HepG2 (cell line): ENCODE measurements at regions not wholly inside any gene's neighbourhood (a gene's known extent, or its start where the extent isn't known, plus 50 kb on each side); places are given as distances from the start of the nearest gene placed in this dataset.

ENCODE experiments used
- ATM ChIP-seq: fragments of 450-650 bp; IDR thresholded peaks from 2 replicates; pipeline ENCODE4 v1.7.1; 2017; ENCODE audit warnings: mild to moderate bottlenecking, borderline replicate concordance
- EP300 ChIP-seq, 3 experiments: sonication (generic) in 1 of 3; formaldehyde crosslinking in 1 of 3; IDR thresholded peaks; 2 replicates each; pipeline versions ENCODE4 v1.5.1 to v1.6.1; 2011 to 2020; ENCODE audit warnings: low read depth in 2 of 3, low read length in 2 of 3, borderline replicate concordance in 1 of 3, improper control_type of control experiment in 1 of 3, mild to moderate bottlenecking in 1 of 3, missing genetic modification reagents in 1 of 3, moderate library complexity in 1 of 3
- ISL2 ChIP-seq: sonication (generic); formaldehyde crosslinking; IDR thresholded peaks from 2 replicates; pipeline ENCODE4 v1.5.0; 2020; ENCODE audit warnings: missing genetic modification reagents
- MIXL1 ChIP-seq: IDR thresholded peaks from 2 replicates; pipeline ENCODE4 v1.6.1; 2016
- SIN3A ChIP-seq: IDR thresholded peaks from 2 replicates; pipeline ENCODE4 v1.6.1; 2011; ENCODE audit warnings: low read depth, mild to moderate bottlenecking, control low read depth, low read length, borderline replicate concordance
- ZNF652 ChIP-seq: IDR thresholded peaks from 2 replicates; pipeline ENCODE4 v1.6.1; 2016; ENCODE audit warnings: low read depth, borderline replicate concordance
- ZNF761 ChIP-seq: sonication (generic); formaldehyde crosslinking; conservative IDR thresholded peaks from 2 replicates; pipeline ENCODE4 v1.4.0; 2020; ENCODE audit warnings: mild to moderate bottlenecking, missing genetic modification reagents
- TF ChIP-seq, protein P1 (sequence below): IDR thresholded peaks from 2 replicates; pipeline ENCODE4 v1.6.1; 2012; ENCODE audit warnings: inconsistent platforms
- TF ChIP-seq, protein P2 (sequence below): sonication (generic); formaldehyde crosslinking; IDR thresholded peaks from 2 replicates; pipeline ENCODE4 v1.4.0; 2020; ENCODE audit warnings: missing genetic modification reagents
- TF ChIP-seq, protein P3 (sequence below): sonication (generic); formaldehyde crosslinking; IDR thresholded peaks from 2 replicates; pipeline ENCODE4 v1.4.0; 2020; ENCODE audit warnings: missing genetic modification reagents
- TF ChIP-seq, protein P4 (sequence below): sonication (generic); formaldehyde crosslinking; IDR thresholded peaks from 2 replicates; pipeline ENCODE4 v1.5.1; 2020; ENCODE audit warnings: mild to moderate bottlenecking, missing genetic modification reagents, borderline replicate concordance
- TF ChIP-seq, protein P5 (sequence below): sonication (generic); formaldehyde crosslinking; IDR thresholded peaks from 2 replicates; pipeline ENCODE4 v1.4.0; 2020; ENCODE audit warnings: missing genetic modification reagents
- TF ChIP-seq, protein P6 (sequence below): sonication (generic); formaldehyde crosslinking; conservative IDR thresholded peaks from 2 replicates; pipeline ENCODE4 v1.4.0; 2020; ENCODE audit warnings: mild to moderate bottlenecking, missing genetic modification reagents, moderate library complexity

DNA sequence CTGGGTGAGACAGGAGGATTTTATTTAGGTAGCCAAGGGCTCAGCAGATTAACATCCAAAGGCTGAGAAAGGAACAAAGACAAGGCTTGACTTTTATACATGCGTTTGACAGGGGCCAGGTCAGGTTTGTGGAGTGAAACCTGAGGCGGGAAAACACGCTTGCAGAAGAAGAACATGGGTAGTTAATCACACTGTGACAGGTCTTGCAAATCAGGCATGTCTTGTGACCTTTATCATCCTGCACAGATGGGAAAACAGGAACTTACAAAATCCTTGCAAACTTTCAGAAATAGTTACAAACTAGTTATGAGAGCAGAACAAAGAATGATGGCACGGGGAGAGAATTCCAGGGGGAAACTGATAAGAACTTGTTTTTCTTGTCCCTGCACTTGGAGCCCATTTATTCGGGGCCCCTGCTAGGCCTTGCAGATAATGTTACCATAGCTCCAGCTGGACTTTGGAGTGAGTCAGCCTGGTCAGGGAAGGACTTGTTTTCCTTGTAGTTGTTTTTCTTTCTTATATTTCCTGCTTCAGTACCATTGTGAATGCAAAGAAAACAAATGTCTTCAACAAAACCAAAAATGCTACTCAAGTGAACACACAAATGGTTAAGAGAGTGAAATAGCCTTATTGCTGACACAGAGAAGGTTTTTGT, 965.9 kb upstream of the ROBO1 start (continued):
- TF ChIP-seq, protein P1, sequence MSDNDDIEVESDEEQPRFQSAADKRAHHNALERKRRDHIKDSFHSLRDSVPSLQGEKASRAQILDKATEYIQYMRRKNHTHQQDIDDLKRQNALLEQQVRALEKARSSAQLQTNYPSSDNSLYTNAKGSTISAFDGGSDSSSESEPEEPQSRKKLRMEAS = peak; percentile 65
- TF ChIP-seq ISL2 (peak; percentile 88), SIN3A (no peak), ZNF761 (no peak), ATM (no peak), EP300 (IDR thresholded peaks at IDR 0.05; ENCODE audit: low read depth in 2 of 2, low read length in 2 of 2) (peak; percentile 51 to 94; a peak in 2 of 4 replicates), EP300 (CRISPR knock-in tag; IDR thresholded peaks at IDR 0.05; ENCODE audit: borderline replicate concordance) (peak; percentile 97), MIXL1 (0 out of 2 replicates have a peak, but pooled peaks have one; percentile 36), ZNF652 (CRISPR knock-in tag) (peak; percentile 65; the same call in 1 of the 2 replicates)
- TF ChIP-seq, protein P2, sequence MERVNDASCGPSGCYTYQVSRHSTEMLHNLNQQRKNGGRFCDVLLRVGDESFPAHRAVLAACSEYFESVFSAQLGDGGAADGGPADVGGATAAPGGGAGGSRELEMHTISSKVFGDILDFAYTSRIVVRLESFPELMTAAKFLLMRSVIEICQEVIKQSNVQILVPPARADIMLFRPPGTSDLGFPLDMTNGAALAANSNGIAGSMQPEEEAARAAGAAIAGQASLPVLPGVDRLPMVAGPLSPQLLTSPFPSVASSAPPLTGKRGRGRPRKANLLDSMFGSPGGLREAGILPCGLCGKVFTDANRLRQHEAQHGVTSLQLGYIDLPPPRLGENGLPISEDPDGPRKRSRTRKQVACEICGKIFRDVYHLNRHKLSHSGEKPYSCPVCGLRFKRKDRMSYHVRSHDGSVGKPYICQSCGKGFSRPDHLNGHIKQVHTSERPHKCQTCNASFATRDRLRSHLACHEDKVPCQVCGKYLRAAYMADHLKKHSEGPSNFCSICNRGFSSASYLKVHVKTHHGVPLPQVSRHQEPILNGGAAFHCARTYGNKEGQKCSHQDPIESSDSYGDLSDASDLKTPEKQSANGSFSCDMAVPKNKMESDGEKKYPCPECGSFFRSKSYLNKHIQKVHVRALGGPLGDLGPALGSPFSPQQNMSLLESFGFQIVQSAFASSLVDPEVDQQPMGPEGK = peak; percentile 58; the same call in 1 of the 2 replicates
- TF ChIP-seq, protein P3, sequence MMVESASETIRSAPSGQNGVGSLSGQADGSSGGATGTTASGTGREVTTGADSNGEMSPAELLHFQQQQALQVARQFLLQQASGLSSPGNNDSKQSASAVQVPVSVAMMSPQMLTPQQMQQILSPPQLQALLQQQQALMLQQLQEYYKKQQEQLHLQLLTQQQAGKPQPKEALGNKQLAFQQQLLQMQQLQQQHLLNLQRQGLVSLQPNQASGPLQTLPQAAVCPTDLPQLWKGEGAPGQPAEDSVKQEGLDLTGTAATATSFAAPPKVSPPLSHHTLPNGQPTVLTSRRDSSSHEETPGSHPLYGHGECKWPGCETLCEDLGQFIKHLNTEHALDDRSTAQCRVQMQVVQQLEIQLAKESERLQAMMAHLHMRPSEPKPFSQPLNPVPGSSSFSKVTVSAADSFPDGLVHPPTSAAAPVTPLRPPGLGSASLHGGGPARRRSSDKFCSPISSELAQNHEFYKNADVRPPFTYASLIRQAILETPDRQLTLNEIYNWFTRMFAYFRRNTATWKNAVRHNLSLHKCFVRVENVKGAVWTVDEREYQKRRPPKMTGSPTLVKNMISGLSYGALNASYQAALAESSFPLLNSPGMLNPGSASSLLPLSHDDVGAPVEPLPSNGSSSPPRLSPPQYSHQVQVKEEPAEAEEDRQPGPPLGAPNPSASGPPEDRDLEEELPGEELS (CRISPR knock-in tag) = peak; percentile 86
- TF ChIP-seq, protein P4, sequence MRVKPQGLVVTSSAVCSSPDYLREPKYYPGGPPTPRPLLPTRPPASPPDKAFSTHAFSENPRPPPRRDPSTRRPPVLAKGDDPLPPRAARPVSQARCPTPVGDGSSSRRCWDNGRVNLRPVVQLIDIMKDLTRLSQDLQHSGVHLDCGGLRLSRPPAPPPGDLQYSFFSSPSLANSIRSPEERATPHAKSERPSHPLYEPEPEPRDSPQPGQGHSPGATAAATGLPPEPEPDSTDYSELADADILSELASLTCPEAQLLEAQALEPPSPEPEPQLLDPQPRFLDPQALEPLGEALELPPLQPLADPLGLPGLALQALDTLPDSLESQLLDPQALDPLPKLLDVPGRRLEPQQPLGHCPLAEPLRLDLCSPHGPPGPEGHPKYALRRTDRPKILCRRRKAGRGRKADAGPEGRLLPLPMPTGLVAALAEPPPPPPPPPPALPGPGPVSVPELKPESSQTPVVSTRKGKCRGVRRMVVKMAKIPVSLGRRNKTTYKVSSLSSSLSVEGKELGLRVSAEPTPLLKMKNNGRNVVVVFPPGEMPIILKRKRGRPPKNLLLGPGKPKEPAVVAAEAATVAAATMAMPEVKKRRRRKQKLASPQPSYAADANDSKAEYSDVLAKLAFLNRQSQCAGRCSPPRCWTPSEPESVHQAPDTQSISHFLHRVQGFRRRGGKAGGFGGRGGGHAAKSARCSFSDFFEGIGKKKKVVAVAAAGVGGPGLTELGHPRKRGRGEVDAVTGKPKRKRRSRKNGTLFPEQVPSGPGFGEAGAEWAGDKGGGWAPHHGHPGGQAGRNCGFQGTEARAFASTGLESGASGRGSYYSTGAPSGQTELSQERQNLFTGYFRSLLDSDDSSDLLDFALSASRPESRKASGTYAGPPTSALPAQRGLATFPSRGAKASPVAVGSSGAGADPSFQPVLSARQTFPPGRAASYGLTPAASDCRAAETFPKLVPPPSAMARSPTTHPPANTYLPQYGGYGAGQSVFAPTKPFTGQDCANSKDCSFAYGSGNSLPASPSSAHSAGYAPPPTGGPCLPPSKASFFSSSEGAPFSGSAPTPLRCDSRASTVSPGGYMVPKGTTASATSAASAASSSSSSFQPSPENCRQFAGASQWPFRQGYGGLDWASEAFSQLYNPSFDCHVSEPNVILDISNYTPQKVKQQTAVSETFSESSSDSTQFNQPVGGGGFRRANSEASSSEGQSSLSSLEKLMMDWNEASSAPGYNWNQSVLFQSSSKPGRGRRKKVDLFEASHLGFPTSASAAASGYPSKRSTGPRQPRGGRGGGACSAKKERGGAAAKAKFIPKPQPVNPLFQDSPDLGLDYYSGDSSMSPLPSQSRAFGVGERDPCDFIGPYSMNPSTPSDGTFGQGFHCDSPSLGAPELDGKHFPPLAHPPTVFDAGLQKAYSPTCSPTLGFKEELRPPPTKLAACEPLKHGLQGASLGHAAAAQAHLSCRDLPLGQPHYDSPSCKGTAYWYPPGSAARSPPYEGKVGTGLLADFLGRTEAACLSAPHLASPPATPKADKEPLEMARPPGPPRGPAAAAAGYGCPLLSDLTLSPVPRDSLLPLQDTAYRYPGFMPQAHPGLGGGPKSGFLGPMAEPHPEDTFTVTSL (CRISPR knock-in tag) = peak; percentile 64; the same call in 1 of the 2 replicates
- TF ChIP-seq, protein P5, sequence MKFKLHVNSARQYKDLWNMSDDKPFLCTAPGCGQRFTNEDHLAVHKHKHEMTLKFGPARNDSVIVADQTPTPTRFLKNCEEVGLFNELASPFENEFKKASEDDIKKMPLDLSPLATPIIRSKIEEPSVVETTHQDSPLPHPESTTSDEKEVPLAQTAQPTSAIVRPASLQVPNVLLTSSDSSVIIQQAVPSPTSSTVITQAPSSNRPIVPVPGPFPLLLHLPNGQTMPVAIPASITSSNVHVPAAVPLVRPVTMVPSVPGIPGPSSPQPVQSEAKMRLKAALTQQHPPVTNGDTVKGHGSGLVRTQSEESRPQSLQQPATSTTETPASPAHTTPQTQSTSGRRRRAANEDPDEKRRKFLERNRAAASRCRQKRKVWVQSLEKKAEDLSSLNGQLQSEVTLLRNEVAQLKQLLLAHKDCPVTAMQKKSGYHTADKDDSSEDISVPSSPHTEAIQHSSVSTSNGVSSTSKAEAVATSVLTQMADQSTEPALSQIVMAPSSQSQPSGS (CRISPR knock-in tag) = peak; percentile 67; the same call in 1 of the 2 replicates
- TF ChIP-seq, protein P6, sequence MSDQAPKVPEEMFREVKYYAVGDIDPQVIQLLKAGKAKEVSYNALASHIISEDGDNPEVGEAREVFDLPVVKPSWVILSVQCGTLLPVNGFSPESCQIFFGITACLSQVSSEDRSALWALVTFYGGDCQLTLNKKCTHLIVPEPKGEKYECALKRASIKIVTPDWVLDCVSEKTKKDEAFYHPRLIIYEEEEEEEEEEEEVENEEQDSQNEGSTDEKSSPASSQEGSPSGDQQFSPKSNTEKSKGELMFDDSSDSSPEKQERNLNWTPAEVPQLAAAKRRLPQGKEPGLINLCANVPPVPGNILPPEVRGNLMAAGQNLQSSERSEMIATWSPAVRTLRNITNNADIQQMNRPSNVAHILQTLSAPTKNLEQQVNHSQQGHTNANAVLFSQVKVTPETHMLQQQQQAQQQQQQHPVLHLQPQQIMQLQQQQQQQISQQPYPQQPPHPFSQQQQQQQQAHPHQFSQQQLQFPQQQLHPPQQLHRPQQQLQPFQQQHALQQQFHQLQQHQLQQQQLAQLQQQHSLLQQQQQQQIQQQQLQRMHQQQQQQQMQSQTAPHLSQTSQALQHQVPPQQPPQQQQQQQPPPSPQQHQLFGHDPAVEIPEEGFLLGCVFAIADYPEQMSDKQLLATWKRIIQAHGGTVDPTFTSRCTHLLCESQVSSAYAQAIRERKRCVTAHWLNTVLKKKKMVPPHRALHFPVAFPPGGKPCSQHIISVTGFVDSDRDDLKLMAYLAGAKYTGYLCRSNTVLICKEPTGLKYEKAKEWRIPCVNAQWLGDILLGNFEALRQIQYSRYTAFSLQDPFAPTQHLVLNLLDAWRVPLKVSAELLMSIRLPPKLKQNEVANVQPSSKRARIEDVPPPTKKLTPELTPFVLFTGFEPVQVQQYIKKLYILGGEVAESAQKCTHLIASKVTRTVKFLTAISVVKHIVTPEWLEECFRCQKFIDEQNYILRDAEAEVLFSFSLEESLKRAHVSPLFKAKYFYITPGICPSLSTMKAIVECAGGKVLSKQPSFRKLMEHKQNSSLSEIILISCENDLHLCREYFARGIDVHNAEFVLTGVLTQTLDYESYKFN = peak; percentile 90
